ENCODE measurements at regions not wholly inside any gene's neighbourhood (a gene's known extent, or its start where the extent isn't known, plus 50 kb on each side); places are given as distances from the start of the nearest gene placed in this dataset.

DNA sequence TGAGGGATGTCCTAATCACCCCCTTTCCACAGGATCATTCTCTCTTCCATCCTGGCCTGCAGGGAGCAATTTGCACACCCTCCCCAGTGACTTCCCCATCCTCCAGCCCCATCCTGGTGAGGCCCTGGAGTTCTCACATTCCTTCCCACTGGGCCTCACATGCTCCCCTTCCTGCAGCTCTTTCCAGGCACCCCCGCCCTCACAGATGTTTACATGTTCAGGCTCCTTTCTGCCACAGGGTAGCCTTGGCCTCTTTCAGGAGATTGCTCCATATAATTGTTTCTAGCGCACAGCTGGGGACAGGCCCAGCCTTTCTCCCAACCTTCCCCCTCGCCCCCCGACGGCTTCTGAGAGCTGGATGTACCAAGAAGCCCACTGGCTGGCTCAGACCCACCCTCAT is 288.4 kb upstream of the TRIB2 start:
- no peak overlapping the region for H3K4me3 ChIP-seq
- peaks cover 3 to 56% (median 36%) of the 10 kb centered on the region in 4 donors for H3K4me1 ChIP-seq
- no peak for DNase-seq
- H3K27me3 ChIP-seq: no peaks in the 10 kb centered on the region
- intact Hi-C loops (cut with DNase I): loop anchor here (5.0 to 10.0 kb wide), 3 partner anchors 111 to 506 kb away; partner anchors contain the start of gene TRIB2
- H3K36me3 ChIP-seq: no peaks in the 10 kb centered on the region
- 75 to 79% methylated on average over 5 of the region's 5 CpGs for WGBS, 2 donors
- H3K9me3 ChIP-seq: no peaks in the 10 kb centered on the region
- peak overlapping the region in 3 of 4 donors; percentile 63 to 77 (median 76) for H3K27ac ChIP-seq
- TF ChIP-seq EP300 (IDR thresholded peaks at IDR 0.05) (no peak), POLR2A (IDR thresholded peaks at IDR 0.05) (no peak), POLR2AphosphoS5 (IDR thresholded peaks at IDR 0.05) (no peak)
- TF ChIP-seq, protein P1, sequence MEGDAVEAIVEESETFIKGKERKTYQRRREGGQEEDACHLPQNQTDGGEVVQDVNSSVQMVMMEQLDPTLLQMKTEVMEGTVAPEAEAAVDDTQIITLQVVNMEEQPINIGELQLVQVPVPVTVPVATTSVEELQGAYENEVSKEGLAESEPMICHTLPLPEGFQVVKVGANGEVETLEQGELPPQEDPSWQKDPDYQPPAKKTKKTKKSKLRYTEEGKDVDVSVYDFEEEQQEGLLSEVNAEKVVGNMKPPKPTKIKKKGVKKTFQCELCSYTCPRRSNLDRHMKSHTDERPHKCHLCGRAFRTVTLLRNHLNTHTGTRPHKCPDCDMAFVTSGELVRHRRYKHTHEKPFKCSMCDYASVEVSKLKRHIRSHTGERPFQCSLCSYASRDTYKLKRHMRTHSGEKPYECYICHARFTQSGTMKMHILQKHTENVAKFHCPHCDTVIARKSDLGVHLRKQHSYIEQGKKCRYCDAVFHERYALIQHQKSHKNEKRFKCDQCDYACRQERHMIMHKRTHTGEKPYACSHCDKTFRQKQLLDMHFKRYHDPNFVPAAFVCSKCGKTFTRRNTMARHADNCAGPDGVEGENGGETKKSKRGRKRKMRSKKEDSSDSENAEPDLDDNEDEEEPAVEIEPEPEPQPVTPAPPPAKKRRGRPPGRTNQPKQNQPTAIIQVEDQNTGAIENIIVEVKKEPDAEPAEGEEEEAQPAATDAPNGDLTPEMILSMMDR (IDR thresholded peaks at IDR 0.05): no peak

GRCh38 chr2:12428786-12429185 is 287.9 kb upstream of the TRIB2 start:
- no peaks in the 10 kb centered on the region for H3K36me3 ChIP-seq
- H3K27ac ChIP-seq: peak overlapping the region; percentile 6 to 77 (median 70)
- H3K4me3 ChIP-seq: no peak overlapping the region
- no peaks in the 10 kb centered on the region for H3K9me3 ChIP-seq
- peaks cover 3 to 59% (median 38%) of the 10 kb centered on the region in 4 donors for H3K4me1 ChIP-seq
- peak in 1 of 4 donors; percentile 28 for TF ChIP-seq EP300 (IDR thresholded peaks at IDR 0.05)
- no peak for TF ChIP-seq POLR2A (IDR thresholded peaks at IDR 0.05)
- TF ChIP-seq, protein P1 (IDR thresholded peaks at IDR 0.05): no peak
- TF ChIP-seq POLR2AphosphoS5 (IDR thresholded peaks at IDR 0.05): peak in 2 of 4 donors; percentile 36 to 45
- intact Hi-C loops (cut with DNase I): loop anchor here (5.0 to 10.0 kb wide), 3 partner anchors 111 to 506 kb away; partner anchors contain the start of gene TRIB2
- H3K27me3 ChIP-seq: no peaks in the 10 kb centered on the region
- no peak for DNase-seq
- 60 to 72% methylated on average over 1 of the region's 1 CpG for WGBS, 2 donors

- no peaks in the 10 kb centered on the region for H3K27me3 ChIP-seq
- 78 to 90% methylated on average over 4 of the region's 4 CpGs for WGBS, 2 donors
- H3K4me1 ChIP-seq: peaks cover 3 to 49% (median 36%) of the 10 kb centered on the region in 4 donors
- no peak for TF ChIP-seq EP300 (IDR thresholded peaks at IDR 0.05)
- TF ChIP-seq, protein P1 (IDR thresholded peaks at IDR 0.05): no peak
- no peaks in the 10 kb centered on the region for H3K36me3 ChIP-seq
- intact Hi-C loops (cut with DNase I): loop anchor here (5.0 to 10.0 kb wide), 3 partner anchors 113 to 505 kb away; partner anchors contain the start of gene TRIB2
- H3K9me3 ChIP-seq: no peaks in the 10 kb centered on the region
- H3K27ac ChIP-seq: peak overlapping the region in 3 of 4 donors; percentile 63 to 77 (median 76)
- DNase-seq: no peak
- no peak overlapping the region for H3K4me3 ChIP-seq
Measured at GRCh38 chr2:12429779-12430406, 286.8 kb upstream of the TRIB2 start.

DNA sequence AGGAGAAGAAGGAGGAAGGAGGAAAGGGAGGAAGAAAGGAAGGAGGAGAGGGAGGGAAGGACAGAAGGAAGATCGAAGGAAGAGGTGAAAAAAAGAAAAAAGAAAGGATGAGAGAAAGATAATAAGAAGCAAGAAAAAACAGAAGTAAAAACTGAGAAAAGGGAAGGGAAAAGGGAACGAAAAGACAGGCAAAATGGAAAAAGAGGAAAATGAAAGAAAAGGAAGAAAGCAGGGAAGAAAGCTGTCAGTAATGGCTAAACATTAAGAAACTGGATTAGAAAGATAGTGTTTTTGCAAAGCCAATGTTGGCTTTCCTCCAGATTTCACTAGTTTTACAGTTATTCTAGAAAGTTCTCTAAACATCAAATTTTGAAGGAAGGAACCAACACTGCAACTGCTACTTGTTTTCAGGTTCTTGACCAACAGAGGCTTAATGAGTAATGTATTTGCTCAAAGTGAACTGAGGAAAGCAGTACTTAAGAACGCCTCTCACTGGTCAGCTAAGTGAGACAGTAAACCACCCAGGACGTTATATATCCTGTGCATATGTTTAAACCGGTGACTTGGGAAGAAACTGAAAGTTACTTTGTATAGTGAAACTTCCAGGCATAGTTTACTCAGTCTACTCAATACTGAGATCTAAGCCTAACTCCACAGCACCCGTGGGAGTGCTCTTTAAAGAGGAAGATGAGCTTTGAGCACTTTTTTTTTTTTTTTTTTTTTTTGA is 286.2 kb upstream of the TRIB2 start:
- Histone ChIP-seq H3K4me3 (no peak overlapping the region), H3K27ac (peak overlapping the region in 3 of 4 donors; percentile 63 to 77 (median 76))

More for the DNA sequence above, 286.2 kb upstream of the TRIB2 start:
- H3K27me3 ChIP-seq: no peaks in the 10 kb centered on the region
- no peaks in the 10 kb centered on the region for H3K9me3 ChIP-seq
- intact Hi-C loops (cut with DNase I): no loop called here
- no peak for DNase-seq
- WGBS, 2 donors: 33 to 43% methylated on average over 6 of the region's 6 CpGs
- TF ChIP-seq, protein P1 (IDR thresholded peaks at IDR 0.05): no peak
- no peak for TF ChIP-seq POLR2AphosphoS5 (IDR thresholded peaks at IDR 0.05)
- no peak for TF ChIP-seq EP300 (IDR thresholded peaks at IDR 0.05)
- no peak for TF ChIP-seq POLR2A (IDR thresholded peaks at IDR 0.05)
- H3K36me3 ChIP-seq: no peaks in the 10 kb centered on the region
- H3K4me1 ChIP-seq: peaks cover 3 to 46% (median 34%) of the 10 kb centered on the region in 4 donors
